IPS-18a (cell line): ENCODE measurements at regions not wholly inside any gene's neighbourhood (a gene's known extent, or its start where the extent isn't known, plus 50 kb on each side); places are given as distances from the start of the nearest gene placed in this dataset.
"Not testable (repeated sequence)": the region's sequence is repeated elsewhere in the genome, so short reads cannot be mapped to it uniquely, and the experiment has no call there.

Experiments used
- H3K27ac ChIP-seq: one replicate; pipeline ENCODE4 v1.5.1; 2013; ENCODE audit warnings: low read length
- H3K27me3 ChIP-seq: one replicate; pipeline ENCODE4 v1.6.1; 2013; ENCODE audit warnings: mild to moderate bottlenecking, low read length; ENCODE audit not compliant: control insufficient read depth, insufficient read depth
- H3K36me3 ChIP-seq: one replicate; pipeline ENCODE4 v1.6.1; 2013; ENCODE audit warnings: low read depth, low read length; ENCODE audit not compliant: control insufficient read depth
- H3K4me1 ChIP-seq: one replicate; pipeline ENCODE4 v1.6.1; 2013; ENCODE audit warnings: low read depth, low read length; ENCODE audit not compliant: control insufficient read depth
- H3K4me3 ChIP-seq: one replicate; pipeline ENCODE4 v1.5.1; 2013; ENCODE audit warnings: low read length
- H3K9ac ChIP-seq: one replicate; pipeline ENCODE4 v1.6.1; 2013; ENCODE audit warnings: mild to moderate bottlenecking, low read length, moderate library complexity
- H3K9me3 ChIP-seq: one replicate; pipeline ENCODE4 v1.6.1; 2013; ENCODE audit warnings: low read depth, low read length; ENCODE audit not compliant: control insufficient read depth

DNA sequence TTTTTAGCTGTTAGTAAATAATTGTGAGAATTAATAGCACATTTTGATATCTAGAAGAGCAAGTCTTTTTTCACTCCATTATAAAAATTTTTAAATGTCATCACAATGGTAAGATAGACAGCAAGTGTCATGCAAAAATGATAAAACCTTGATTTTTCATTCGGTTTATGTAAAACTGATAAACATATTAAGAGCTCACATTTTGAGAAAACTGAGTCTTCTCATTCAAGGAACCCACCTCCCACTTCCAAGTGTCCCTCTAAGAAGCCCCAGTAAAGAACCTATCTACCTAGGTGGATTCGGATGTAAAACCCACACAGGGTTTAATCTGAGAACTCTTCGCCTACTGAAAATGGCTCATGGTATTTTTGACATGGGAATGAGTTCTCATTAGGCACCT lies 87.1 kb upstream of the CCDC180 start:
- H3K9ac ChIP-seq, result peak overlapping the region; percentile 87
- peak overlapping the region; percentile 81 for H3K27ac ChIP-seq

DNA sequence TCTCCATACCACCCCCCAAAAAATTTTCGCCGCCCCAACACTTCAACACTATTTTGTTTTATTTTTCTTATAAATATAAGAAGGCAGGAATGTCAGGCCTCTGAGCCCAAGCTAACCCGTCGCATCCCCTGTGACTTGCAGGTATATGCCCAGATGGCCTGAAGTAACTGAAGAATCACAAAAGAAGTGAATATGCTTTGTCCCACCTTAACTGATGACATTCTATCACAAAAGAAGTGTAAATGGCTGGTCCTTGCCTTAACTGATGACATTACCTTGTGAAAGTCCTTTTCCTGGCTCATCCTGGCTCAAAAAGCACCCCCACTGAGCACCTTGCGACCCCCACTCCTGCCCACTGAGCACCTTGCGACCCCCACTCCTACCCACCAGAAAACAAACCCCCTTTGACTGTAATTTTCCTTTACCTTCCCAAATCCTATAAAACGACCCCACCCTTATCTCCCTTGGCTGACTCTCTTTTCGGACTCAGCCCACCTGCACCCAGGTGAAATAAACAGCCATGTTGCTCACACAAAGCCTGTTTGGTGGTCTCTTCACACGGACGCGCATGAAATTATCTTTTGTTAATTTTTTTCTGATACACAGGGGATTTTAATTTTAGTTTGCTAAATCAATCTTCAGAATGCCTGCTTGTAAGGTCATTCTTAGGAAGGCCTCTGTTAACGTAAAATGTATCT lies 87.9 kb upstream of the CCDC180 start:
- H3K4me3 ChIP-seq, result peak overlapping the region; percentile 76
- peak overlapping the region; percentile 87 for H3K9ac ChIP-seq
- peaks cover 29% of the 10 kb centered on the region for H3K27me3 ChIP-seq
- not testable (repeated sequence) for H3K36me3 ChIP-seq, H3K9me3 ChIP-seq, H3K4me1 ChIP-seq
- peak overlapping the region; percentile 33 for H3K27ac ChIP-seq

More for the DNA sequence above, 87.1 kb upstream of the CCDC180 start:
- H3K36me3 ChIP-seq, H3K9me3 ChIP-seq, H3K4me1 ChIP-seq: not testable (repeated sequence)
- H3K4me3 ChIP-seq, result peak overlapping the region; percentile 76
- peaks cover 24% of the 10 kb centered on the region for H3K27me3 ChIP-seq

DNA sequence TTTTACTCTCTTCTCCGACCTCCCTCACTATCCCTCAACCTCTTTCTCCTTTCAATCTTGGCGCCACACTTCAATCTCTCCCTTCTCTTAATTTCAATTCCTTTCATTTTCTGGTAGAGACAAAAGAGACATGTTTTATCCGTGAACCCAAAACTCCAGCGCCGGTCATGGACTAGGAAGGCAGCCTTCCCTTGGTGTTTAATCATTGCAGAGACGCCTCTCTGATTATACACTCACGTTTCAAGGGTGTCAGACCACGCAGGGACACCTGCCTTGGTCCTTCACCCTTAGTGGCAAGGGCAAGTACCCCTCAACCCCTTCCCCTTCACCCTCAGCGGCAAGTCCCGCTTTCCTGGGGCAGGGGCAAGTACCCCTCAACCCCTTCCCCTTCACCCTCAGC lies 92.3 kb upstream of the CCDC180 start:
- not testable (repeated sequence) for H3K9me3 ChIP-seq, H3K4me1 ChIP-seq, H3K36me3 ChIP-seq, H3K27ac ChIP-seq
- peaks cover 10% of the 10 kb centered on the region for H3K27me3 ChIP-seq
- H3K4me3 ChIP-seq, result peak overlapping the region; percentile 65
- H3K9ac ChIP-seq, result peak overlapping the region; percentile 67

DNA sequence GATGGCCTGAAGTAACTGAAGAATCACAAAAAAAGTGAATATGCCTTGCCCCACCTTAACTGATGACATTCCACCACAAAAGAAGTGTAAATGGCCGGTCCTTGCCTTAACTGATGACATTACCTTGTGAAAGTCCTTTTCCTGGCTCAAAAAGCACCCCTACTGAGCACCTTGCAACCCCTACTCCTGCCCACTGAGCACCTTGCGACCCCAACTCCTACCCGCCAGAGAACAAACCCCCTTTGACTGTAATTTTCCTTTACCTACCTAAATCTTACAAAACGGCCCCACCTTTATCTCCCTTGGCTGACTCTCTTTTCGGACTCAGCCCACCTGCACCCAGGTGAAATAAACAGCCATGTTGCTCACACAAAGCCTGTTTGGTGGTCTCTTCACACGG lies 92.9 kb upstream of the CCDC180 start:
- not testable (repeated sequence) for H3K4me1 ChIP-seq, H3K36me3 ChIP-seq, H3K27me3 ChIP-seq, H3K9me3 ChIP-seq, H3K27ac ChIP-seq
- Histone ChIP-seq H3K4me3 (peak overlapping the region; percentile 65), H3K9ac (peak overlapping the region; percentile 67)

DNA sequence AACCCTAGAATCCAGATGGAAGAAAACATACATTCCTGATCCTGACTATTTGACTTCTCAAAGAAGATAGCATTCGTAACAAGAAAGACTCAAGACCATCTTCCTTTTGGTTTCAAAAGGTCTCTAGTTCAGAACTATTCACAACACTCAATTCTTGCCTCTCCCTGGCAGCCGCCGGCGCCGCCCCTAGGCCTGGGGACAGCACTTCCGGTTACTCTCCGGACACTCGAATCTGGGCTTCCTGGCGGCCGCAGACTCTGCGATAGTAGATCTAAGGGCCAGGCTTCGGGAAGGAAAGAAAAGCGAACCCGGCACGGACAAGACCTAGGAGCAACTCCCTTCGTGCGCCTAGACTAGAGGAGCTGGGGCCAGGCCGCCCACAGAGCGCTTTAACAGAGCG lies 107.8 kb upstream of the CCDC180 start:
- not testable (repeated sequence) for H3K27ac ChIP-seq, H3K9ac ChIP-seq
- H3K9me3 ChIP-seq, result peaks cover 31% of the 10 kb centered on the region

DNA sequence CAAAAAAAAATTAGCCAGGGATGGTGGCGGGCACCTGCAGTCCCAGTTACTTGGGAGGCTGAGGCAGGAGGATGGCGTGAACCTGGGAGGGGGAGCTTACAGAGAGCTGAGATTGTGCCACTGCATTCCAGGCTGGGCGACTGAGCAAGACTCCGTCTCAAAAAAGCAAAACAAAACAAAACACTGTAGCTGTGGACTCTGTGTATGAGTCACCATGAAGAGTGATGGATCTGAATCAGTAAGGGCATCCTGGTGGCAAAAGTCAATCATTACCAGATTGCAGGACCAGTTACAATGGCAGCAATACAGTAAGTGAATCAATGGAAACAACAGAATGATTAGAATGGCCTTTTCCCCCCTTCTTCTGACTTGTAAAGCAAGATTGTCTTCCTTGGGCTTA lies 113.7 kb upstream of the CCDC180 start:
- not testable (repeated sequence) for H3K4me3 ChIP-seq, H3K9ac ChIP-seq, H3K9me3 ChIP-seq, H3K27me3 ChIP-seq, H3K4me1 ChIP-seq, H3K27ac ChIP-seq
- peaks cover 20% of the 10 kb centered on the region for H3K36me3 ChIP-seq

More for the DNA sequence above, 107.8 kb upstream of the CCDC180 start:
- not testable (repeated sequence) for H3K4me3 ChIP-seq, H3K27me3 ChIP-seq, H3K4me1 ChIP-seq
- H3K36me3 ChIP-seq, result peaks cover 25% of the 10 kb centered on the region

DNA sequence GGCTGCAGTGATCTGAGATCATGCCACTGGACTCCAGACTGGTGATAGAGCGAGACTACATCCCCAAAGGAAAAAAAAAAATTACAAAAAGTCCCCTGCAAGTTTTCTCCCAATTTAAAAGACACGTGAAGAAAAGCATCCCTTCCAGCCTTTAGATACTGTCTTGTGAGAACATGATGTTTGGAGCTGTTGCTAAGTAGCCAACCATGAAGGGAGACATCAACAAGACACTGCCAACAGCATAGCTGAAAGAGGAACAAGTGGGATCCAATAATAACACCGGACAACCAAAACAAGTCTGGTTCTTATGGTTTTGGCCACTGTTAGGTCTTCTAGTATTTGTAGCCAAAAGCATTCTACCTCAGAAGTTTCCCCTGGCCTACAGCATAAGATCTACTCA lies 118.9 kb upstream of the CCDC180 start:
- Histone ChIP-seq H3K4me1 (no peaks in the 10 kb centered on the region), H3K27me3 (no peaks in the 10 kb centered on the region), H3K4me3 (no peak overlapping the region), H3K27ac (no peak overlapping the region), H3K36me3 (peaks cover 57% of the 10 kb centered on the region), H3K9me3 (no peaks in the 10 kb centered on the region), H3K9ac (no peak overlapping the region)

DNA sequence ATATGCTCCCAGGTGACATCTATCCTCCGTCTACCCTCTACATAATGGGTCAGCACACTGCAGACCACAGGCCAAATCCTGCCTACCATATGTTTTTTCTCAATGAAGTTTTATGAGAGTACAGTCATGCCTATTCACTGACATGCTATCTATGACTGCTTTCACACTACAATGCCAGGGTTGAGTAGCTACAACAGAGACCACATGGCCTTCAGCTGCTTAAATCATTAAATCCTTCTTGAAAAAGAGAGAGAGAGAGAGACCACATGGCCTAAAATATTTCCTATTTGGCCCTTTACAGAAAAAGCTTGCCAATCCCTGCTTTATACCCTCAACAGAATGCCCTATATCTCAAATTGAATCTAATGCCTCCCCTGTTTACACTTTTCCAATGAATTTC lies 119.8 kb upstream of the CCDC180 start:
- not testable (repeated sequence) for H3K4me3 ChIP-seq, H3K9me3 ChIP-seq, H3K27ac ChIP-seq, H3K4me1 ChIP-seq, H3K9ac ChIP-seq, H3K27me3 ChIP-seq
- peaks cover 59% of the 10 kb centered on the region for H3K36me3 ChIP-seq

DNA sequence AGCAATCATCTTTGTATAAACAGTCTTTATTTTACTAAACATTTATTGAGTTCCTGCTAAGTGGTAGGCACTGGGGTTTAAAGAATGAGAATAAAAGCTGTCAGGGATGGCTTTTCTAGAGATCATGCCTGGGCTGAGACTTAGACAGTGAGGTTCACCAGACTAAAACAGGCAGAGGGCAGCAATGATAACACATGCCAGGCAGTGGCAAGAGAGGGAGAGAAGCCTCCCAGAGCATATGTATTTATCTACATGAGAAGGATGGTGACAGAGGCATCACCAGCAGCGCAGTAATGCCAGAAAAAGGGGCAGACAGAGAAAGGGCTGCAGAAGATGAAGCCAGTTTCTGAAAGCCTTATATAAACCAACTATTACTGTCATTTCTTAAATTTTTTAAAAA lies 121.0 kb upstream of the CCDC180 start:
- H3K4me1 ChIP-seq, result no peaks in the 10 kb centered on the region
- no peaks in the 10 kb centered on the region for H3K27me3 ChIP-seq
- H3K9ac ChIP-seq, result no peak overlapping the region
- no peaks in the 10 kb centered on the region for H3K9me3 ChIP-seq
- H3K36me3 ChIP-seq, result peaks cover 65% of the 10 kb centered on the region
- no peak overlapping the region for H3K4me3 ChIP-seq
- no peak overlapping the region for H3K27ac ChIP-seq

DNA sequence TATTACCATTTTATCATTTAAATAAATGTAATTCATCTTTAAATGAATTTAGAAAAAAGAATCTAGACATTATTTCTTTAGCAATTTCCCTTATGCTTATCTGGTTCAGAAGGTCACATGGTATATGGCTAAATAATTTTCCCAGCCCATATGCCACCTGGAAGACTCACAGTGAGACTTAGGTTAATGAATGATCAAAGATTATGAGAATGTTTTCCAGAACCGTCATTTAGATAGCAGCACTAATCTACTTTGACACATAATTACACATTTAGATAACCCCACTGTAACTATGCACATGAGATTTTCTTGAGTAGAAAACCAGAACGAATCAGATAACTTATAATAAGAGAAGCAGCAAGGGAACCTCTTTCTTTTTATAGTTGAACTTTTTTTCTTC lies 124.9 kb upstream of the CCDC180 start:
- not testable (repeated sequence) for H3K4me3 ChIP-seq, H3K9me3 ChIP-seq, H3K4me1 ChIP-seq, H3K9ac ChIP-seq, H3K27ac ChIP-seq, H3K27me3 ChIP-seq
- peaks cover 82% of the 10 kb centered on the region for H3K36me3 ChIP-seq

DNA sequence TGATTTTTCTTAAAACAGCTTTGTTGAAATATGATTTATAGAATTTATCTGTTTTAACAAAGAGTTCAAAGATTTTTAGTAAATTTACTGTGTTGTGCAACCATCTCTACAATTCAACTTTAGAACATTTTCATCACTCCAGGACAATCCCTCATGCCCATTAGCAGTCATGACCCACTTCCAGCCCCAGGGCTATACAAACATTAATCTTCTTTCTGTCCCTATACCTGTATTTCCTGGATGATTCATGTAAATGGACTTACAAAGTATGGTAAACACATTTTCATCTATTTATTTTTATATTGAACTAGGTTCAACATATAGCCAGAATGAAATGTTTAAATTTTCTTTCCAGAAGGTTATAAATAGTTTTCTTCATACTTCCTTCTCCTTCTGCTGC lies 127.8 kb upstream of the CCDC180 start:
- Histone ChIP-seq H3K9me3 (no peaks in the 10 kb centered on the region), H3K4me1 (no peaks in the 10 kb centered on the region), H3K9ac (no peak overlapping the region), H3K27me3 (no peaks in the 10 kb centered on the region), H3K27ac (no peak overlapping the region), H3K4me3 (no peak overlapping the region), H3K36me3 (peaks cover 77% of the 10 kb centered on the region)

DNA sequence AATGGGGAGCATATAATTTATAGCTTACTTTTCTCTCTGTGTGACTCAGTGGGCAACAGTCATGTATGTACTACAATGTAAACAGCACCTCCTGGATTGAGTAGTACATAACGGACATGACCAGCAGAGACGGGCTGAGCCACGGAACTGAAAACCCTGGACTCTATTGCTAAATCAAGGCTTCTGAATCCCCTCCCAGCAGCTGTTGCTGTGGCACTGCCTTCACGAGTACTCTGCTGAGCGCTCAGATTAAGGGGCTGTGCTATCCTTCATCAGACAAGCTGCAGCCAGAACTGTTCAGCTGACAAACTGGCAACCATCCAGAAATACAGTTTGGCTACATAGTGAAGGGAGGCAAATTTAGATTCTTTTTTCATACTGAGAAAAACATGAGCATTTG lies 131.3 kb upstream of the CCDC180 start:
- H3K36me3 ChIP-seq, result peaks cover 51% of the 10 kb centered on the region
- no peak overlapping the region for H3K9ac ChIP-seq
- no peaks in the 10 kb centered on the region for H3K9me3 ChIP-seq
- no peak overlapping the region for H3K4me3 ChIP-seq
- H3K4me1 ChIP-seq, result no peaks in the 10 kb centered on the region
- no peak overlapping the region for H3K27ac ChIP-seq
- H3K27me3 ChIP-seq, result no peaks in the 10 kb centered on the region
